ENCODE measurements at regions not wholly inside any gene's neighbourhood (a gene's known extent, or its start where the extent isn't known, plus 50 kb on each side); places are given as distances from the start of the nearest gene placed in this dataset.
A peak's percentile ranks its signal among the peaks of the same experiment; 100 is the strongest.

- DNase-seq (ENCODE audit: low read depth in 2 of 2): no peak
Measured at GRCh38 chr20:47406849-47407682, 50.6 kb upstream of the ZMYND8 start.

DNA sequence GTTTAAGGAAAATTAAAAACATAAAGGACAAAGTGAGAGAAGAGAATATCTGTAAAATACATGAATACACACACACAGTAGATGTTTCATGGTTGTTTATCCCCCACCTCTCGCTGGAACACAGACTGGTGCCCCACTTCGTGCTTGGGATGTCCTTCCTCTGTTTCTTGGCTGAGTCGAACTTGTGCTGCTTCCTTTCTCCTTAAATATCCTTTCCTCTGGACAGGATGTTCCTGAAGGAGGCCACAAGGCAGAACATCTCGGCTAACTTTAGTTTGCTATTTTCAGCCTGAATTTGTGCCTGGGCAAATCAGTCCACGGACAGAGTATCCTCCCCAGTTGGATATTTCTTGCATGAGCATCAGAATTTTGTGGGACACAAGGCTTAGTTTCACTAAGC is 54.7 kb upstream of the ZMYND8 start:
- no peak for DNase-seq (ENCODE audit: low read depth in 2 of 2)

- DNase-seq (ENCODE audit: low read depth in 2 of 2): no peak
Measured at GRCh38 chr20:47412083-47412482, 55.6 kb upstream of the ZMYND8 start.

DNA sequence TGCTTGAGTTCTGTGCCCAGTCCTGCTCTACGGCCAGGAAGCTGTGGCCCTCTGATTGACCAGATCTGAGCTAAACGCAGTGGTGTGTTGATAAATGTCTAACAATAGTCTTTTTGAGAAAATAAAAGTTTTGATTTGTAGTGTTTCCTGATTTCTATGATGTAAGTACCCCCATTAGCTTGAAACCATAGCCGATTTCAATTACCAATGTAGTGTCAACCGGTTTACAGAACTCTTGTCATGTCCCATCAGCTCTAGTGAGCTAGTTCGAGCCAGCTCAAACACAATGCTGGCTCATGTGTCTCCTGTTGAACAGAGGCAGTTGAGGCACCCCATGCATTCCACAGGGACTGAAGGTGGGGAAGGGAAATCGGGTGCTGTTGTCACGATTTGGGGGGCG is 56.7 kb upstream of the ZMYND8 start:
- no peak for DNase-seq (ENCODE audit: low read depth in 2 of 2)

DNA sequence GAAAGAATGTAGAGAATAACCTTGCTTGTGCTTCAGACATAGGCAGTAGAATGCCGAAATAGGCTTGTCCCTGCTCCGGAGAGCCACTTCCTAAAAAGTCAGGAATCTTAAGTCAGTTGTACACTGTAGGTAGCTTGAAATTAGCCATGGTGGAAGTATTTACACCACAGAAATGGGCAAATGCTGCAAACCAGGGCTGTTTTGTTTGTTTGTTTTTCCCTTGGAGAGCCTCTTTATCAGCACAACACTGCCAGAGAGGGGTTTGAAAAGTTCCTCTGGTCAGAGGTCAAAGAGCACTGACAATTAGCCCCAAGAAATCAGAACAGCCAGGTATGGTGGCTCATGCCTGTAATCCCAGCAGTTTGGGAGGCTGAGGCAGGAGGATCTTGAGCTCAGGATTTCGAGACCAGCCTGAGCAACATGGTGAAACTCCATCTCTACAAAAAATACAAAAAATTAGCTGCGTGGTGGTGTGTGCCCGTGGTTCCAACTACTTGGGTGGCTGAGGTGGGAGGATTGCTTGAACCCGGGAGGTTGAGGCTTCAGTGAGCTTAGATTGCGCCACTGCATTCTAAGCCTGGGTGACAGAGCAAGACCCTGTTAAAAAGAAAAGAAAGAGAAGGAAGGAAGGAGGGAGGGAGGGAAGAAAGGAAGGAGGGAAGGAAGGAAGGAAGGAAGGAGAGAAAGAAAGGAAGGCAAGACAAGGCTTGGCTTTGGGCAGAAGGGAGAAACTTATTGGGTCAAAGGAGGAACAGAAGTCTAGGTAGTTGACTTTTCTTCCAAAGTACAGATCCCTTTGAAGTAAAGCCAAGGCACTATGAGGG is 61.0 kb upstream of the ZMYND8 start:
- DNase-seq (ENCODE audit: low read depth in 2 of 2): no peak

DNA sequence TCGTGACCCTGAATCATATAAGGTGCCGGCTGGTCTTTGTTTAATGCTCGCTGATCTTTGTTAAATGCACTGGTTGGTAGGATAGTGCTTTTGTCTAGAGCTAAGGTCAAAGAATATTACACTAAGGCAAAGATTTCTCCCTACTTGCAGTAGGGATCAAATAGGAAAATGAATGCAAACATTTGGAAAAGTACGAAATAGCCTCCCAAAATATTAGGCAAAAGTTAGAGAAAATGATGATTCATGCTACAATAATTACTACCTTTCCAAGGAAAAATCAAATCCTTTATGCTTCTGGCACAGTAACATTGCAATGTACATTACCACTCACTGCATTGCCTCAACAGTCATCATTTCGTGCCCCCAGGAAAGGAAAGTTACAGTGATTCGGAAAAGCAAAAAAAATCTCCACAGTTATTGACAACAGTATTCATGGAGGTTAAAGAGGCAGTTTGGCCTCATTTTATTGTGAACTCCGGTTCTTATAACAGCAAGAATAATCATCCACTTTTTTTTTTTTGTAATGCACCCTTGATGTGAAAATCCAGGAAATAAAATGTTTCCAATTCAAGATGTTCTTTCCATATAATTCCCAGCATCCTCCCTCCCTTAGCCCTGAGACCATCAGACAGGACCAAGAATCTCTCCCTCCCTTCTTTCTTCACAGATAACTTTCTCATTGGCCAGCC is 61.7 kb upstream of the ZMYND8 start:
- DNase-seq (ENCODE audit: low read depth in 2 of 2): no peak

GRCh38 chr20:47419953-47420514 is 63.5 kb upstream of the ZMYND8 start:
- DNase-seq (ENCODE audit: low read depth in 2 of 2): no peak

DNA sequence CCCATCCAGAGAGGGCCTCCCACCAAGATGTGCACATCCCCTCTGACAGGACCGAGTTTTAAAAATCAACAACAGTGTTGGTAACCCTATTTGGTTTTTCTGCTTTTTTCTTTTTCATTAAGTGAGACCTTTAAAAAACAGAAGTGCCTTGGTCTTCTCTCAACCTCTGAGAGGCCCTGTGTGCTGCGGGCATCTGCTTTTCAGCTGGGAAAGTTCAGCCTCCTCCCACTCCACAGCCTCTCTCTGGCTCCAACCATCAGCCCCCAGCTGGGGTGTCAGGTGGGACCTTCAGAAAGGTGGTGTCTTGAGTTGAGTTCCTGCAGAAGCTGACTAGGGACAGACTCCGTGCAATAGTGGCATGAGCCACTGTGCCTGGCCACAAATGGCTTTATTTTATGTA is 64.6 kb upstream of the ZMYND8 start:
- DNase-seq (ENCODE audit: low read depth in 2 of 2): no peak

DNA sequence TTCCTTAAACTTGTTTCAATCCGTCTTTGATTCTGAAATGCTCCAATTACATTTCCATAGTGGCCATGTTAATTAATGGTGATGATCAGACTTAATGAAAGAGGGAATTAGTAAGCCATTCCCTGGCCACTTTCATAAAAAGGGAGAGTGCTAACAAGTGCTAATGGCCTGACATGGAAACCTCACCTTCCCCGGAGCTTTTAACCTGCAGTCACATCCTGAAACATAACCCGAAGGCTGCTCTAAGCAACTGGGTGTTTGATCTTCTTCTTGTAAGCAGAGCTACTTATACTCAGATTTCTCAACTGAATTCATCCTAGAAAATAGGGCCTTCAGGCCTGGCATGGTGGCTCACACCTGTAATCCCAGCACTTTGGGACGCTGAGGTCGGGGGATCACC is 67.1 kb upstream of the ZMYND8 start:
- DNase-seq (ENCODE audit: low read depth in 2 of 2): no peak

DNA sequence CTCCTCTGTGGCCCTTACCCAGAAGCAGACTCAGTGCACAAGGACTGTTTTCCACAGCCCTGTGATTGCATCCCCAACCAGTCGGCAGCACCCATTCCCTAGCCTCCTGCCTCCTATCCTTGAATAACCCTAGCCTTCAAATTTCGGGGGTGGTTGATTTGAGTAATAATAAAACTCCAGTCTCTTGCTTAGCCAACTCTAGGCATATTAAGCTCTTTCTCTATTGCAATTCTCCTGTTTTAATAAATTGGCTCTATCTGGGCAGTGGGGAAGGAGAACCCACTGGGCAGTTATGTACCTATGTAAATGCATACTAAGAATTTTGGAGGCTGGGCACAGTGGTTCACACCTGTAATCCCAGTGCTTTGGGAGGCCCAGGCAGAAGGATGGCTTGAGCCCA is 70.6 kb upstream of the ZMYND8 start:
- DNase-seq (ENCODE audit: low read depth in 2 of 2): no peak

DNA sequence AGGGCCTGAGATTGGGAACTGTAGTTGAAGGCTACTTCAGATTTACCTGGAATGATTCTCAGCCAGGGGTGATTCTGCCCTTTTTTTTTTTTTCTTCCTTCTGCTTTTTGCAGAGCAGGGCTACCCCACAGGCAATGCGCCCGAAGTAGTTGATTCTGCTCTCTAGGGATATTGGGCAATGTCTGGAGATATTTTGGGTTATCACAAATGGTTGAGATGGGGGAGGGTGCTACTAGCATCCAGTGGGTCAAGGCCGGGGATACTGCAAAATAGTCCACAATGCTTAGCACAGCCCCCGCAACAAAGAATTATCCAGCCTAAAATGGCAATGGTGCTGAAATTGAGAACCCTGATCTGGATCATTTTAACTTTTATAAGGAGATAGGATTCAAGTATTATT is 71.2 kb upstream of the ZMYND8 start:
- no peak for DNase-seq (ENCODE audit: low read depth in 2 of 2)

- DNase-seq (ENCODE audit: low read depth in 2 of 2): no peak
Measured at GRCh38 chr20:47428164-47428563, 71.7 kb upstream of the ZMYND8 start.

GRCh38 chr20:47428851-47429336 is 72.4 kb upstream of the ZMYND8 start:
- DNase-seq (ENCODE audit: low read depth in 2 of 2): no peak

- DNase-seq (ENCODE audit: low read depth in 2 of 2): no peak
Measured at GRCh38 chr20:47429409-47429808, 72.3 kb upstream of the NCOA3 start.

DNA sequence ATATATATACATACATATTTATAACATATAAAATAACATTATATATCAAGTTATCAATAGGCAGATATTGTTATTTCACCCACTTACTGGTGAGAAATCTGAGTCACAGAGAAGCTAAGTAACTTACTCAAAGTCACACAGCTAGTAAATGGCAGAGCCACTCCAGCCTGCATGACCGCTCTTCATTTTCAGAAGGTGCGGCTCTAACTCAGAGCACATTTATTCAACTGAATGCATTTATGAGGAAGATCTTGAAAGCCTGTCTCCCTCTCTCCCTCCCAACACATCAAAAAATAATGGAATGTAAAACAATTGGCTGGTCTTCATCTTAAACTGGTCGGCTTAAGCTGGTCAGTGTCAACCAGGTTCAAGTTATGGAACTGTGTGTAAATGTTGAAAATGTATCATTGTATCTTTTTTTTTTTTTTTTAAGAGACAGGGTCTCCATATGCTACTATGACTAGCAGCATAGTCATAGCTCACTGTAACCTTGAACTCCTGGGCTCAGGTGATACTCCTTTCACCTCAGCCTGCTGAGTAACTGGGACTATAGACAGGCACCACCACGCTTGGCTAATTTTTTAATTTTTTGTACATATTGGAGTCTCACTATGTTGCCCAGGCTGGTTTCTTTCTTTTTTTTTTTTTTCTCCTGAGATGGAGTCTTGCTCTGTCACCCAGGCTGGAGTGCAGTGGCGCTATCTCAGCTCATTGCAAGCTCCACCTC is 70.7 kb upstream of the NCOA3 start:
- DNase-seq (ENCODE audit: low read depth in 2 of 2): no peak

GRCh38 chr20:47432834-47433210 is 68.9 kb upstream of the NCOA3 start:
- no peak for DNase-seq (ENCODE audit: low read depth in 2 of 2)

DNA sequence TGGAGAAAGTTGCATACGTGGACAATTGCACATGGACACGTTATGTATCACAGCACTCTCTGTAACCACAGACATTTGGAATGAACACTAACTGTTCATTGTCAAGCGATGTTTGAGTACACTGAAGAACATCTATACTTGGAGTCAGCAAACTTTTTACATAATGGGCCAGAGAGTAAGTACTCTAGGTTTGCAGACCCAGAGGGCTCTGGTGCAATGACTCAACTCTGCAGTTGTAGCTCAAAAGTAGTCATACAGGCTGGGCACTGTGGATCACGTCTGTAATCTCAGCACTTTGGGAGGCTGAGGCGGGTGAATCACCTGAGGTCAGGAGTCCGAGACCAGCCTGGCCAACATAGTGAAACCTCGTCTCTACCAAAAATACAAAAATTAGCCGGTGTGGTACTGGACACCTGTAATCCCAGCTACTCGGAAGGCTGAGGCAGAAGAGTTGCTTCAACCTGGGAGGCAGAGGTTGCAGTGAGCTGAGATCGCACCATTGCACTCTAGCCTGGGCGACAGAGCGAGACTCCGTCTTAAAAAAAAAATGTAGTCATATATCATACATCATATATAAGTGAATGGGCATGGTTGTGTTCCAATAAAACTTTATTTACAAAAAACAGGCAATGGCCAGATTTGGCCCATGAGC is 67.4 kb upstream of the NCOA3 start:
- peak; percentile 42 to 54 for DNase-seq (ENCODE audit: low read depth in 2 of 2)

DNA sequence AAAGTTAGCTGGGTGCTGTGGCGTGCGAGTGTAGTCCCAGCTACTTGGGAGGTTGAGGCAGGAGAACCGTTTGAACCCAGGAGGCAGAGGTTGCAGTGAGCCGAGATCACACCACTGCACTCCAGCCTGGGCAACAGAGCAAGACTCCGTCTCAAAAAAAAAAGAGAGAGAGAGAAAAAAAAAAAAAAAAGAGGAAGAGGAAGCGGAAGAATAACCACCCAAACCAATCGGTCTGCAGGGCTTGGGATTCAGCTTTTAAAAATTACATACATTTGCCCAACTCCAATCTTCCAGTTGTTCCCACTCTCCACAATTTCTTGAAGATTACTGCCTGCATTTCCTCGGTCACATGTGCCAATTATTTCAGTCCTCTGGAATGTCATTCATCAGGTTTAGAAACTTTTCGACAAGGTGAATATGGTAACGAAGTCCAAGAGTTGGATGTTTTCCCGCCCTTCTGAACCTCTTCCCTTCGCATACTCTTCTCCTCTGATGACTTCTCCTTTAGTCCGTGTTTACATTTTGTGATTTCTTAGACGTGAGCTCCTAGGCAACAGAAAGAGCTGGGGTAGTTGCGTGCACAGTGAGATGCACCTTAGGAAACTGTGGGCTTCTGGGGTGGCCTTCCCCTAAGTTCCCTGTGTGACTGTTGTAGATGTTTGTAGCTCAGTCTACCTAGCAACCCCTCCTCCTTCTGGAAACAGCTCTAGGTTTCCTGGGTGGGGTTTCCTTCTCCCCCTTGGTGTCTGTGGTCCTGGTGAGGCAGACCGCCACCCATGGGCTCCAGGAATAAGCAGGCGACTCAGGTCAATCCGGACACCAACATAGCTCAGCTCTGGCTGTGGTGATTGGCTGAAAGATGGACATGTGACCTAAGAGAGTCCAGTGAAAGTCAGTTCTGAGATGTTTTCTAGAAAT is 63.0 kb upstream of the NCOA3 start:
- no peak for DNase-seq (ENCODE audit: low read depth in 2 of 2)

GRCh38 chr20:47440857-47441773 is 60.6 kb upstream of the NCOA3 start:
- DNase-seq (ENCODE audit: low read depth in 2 of 2): no peak
